NCI-H510A treated with DMSO at 0.1 percent for 48 hours (cell line): ENCODE measurements at regions not wholly inside any gene's neighbourhood (a gene's known extent, or its start where the extent isn't known, plus 50 kb on each side); places are given as distances from the start of the nearest gene placed in this dataset.

Experiments used
- DNase-seq: peaks from one replicate; lab custom pipeline; 2025; lab: John Stamatoyannopoulos, UW

DNA sequence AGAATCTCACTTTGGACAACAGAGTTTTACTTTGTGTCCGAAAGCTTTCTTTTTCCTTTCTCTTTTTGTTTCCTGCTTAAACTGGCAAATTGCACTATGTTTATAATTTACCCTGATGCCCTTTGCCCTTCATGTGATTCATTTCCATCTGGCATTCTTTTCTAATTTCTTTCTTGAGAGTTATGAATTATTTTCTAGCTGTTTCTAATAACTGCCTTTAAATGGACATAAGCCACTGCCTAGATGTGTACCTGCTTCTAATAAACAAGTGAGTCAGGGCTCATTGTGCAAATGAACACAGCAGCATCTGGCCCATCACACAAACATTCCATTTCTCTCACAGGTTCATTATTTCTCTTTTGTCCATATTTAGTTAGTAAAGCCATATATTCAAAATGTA is 242.3 kb upstream of the GPRIN3 start:
- DNase-seq = no peak

DNA sequence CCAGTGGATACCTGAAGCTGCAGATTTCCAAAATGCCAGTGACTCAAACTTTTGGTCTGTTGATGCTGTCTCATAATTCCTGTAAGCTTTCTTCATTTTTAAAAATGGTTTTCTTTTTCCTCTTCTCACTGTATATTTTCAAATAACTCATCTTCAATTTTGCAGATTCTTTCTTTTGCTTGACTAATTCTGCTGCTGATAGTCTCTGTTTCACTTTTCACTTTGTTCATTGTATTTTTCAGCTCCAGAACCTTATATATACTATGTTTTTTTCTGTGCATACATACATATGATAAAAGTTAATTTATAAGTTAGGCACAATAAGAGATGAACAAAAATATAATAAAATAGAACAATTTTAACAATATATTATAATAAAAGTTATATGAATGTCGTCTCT is 237.7 kb upstream of the GPRIN3 start:
- DNase-seq = no peak

DNA sequence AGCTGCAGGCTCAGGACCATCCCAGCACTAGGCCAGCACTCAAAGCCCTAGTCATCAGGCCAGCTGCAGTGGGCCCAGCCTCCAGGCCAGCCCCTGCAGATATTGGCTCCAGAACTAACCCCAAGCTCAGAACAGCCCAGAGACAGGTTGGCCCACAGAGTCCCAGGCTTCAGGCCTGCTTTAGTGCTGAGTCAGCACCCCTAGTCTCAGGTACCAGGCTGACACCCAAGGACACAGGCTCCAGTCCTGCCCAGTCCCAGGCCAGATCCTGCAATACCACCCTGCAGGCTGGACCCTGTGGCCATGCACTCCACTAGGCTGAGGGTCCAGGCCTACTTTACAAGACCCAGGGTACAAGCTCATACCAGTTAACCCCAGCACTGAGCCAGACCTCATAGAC is 234.4 kb upstream of the GPRIN3 start:
- no peak for DNase-seq

DNA sequence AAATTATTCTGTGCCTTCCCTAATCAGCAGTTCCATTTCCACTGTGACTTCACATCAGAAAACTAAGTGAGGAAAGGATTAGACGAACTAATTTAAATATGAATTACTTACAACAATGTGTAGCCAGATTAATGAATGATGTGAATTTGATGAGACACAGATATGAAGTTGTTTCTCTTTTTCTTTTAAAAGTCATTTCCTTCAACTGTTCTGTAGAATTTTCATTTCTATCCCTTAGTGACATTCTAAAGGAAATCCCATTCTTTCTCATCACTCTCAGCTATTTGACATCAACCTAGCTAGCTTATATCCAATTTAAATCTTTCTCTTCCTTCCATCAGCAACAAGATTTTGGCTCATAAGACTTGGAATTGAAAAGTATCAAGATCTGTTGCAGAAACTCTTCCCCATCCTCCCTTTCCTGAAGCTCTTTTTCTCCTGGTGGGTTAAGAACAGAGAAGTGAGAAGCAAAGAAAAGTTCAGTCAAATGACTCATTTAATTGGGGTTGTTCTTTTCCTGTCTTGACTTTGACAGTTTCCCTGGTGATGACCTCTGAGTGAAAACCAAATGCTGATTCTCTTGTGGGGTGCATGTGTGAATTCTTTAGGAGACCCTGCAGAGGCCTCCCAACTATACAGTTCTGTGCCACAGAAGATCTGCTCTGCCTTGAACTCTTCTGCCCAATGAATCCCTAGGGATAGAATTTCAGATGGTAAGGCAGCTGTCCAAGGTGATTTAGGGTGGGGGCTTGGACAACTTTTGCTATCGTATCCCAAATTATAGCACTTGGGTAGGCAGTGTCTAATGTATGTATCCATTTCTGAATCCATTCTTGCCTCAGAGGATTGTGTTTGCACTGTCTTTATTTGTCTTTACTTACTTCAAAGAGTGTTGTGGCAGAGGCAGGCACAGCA is 232.5 kb upstream of the GPRIN3 start:
- no peak for DNase-seq

DNA sequence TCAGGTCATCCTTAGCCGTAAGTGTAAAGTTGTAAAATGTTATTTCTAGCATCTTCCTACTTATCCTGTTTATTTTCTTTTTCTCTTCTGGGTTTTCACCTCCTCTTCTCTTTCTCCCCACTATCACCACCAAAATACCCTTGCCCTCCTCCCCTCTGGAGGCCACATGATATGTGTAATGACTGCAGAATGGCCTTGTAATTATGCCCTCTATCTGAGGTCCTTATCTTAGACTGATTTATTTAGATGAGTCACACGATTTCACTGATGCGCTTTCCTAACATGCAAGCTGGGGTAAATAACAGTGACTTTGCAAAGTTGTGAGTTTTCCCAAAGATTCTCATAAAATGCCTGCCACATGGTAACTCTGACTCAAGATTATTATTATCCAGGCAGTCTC is 231.8 kb upstream of the GPRIN3 start:
- DNase-seq = no peak

DNA sequence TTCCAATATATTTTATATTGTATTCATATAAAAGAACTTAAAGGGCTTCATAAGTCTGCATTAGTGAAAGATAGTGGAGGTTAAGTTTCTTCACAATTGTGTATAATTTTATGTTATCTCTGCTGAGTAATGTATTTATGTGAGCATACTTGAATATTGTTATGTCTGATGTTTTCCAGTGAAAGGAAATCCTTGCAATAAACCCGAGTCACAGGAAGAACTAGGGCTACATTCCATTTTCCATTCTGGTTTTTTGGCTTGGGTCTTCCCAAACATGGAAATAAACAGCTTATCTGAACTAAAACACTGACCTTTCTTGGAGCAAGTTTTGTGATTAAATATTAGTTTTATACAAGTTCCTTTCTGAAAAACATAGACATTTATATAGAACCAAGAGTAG is 231.3 kb upstream of the GPRIN3 start:
- no peak for DNase-seq

DNA sequence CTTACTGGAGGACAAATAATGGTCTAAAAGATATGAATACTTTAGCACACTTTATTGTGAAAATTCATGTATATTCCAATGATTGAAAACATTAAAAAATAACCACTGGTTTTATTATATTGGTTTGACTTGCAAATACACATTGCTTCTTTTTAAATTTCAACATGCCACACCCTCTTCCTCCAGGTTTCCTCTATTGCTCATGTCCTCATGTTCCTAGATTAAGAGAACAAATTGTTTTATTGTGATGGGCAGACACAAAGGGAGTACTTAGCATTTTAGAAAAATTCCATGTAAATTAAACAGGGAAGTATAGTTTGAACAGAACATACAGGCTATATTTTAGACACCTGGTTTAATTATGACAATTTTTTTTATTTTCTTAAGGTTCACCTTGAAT is 230.6 kb upstream of the GPRIN3 start:
- DNase-seq = no peak

DNA sequence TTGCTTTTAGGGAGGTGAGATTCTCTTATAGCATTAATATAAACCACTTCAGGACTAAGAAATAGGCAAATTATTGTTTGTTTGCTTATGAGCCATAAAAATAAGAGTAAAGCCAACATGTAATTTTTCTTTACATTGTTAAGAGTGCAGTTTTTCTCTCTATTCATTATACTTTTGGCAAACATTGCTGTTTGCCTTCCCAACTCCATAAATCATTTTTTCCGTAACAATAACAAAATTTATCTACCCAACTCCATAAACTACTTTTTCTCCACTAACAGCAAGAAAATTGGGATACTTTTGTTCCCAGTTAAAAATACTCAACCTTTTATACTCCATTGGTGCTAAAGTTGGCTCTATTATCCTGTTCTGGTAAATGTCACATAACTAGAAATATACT is 229.7 kb upstream of the GPRIN3 start:
- DNase-seq = no peak

DNA sequence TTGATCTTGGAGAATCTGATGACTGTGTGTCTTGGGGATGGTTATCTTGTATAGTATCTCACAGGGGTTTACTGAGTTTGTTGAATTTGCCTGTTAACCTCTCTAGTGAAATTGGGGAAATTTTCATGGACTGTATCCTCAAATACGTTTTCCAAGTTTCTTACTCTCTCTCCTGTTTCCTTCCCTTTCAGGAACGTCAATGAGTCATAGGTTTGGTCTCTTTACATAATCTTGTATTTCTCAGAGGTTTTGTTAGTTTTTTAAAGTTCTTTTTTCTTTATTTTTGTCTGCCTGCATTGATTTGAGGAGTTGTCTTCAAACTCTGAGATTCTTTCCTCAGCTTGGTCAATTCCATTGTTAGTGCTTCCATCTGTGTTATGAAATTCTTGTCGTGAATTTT is 227.7 kb upstream of the GPRIN3 start:
- DNase-seq = no peak

DNA sequence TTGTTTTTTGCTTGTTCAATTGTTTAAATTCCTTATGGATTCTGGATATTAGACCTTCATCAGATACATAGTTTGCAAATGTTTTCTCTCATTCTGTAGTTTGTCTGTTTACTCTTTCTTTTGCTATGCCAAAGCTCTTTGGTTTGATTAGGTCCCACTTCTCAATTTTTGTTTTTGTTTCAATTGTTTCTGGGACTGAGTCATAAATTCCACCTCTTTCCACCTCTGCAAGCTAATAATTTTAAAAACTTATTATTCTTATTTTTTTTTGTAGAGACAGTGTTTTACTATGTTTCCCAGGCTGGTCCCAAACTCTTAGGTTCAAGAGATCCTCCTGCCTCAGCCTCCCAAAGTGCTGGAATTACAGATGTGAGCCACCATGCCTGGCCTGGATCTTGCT is 226.8 kb upstream of the GPRIN3 start:
- DNase-seq = no peak

DNA sequence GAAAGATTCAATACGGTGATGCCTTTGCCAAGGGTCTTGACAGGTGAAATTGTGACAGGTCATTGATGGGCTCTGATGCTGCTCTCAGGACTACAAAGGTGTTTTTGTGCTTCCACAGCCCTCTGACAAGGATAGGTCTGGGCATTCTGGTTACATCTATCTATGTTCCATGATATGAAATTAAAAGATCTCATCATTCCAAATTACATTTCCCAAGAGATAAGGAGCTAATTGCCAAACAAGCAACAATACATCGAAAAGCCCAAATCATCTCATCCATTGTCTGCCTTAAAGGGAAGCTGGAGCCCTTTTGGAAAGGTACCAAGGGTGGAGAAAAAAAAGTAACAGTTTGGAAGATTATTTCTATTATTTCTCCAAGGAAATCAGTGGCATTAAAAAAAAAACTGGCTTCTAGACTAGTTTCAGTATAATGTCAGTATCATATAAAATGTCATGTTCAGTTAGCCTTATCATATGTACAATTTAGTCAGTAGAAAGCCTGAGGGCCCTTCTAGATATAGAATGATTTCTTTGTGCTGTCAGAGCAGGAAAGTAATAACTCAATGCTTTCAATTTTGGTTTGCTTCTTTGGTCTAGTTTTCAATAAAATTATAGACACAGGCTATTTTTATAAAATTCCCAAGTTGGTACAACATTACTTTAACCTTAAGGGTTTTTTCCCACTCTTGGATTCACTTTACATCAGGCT is 224.5 kb upstream of the GPRIN3 start:
- DNase-seq = no peak

DNA sequence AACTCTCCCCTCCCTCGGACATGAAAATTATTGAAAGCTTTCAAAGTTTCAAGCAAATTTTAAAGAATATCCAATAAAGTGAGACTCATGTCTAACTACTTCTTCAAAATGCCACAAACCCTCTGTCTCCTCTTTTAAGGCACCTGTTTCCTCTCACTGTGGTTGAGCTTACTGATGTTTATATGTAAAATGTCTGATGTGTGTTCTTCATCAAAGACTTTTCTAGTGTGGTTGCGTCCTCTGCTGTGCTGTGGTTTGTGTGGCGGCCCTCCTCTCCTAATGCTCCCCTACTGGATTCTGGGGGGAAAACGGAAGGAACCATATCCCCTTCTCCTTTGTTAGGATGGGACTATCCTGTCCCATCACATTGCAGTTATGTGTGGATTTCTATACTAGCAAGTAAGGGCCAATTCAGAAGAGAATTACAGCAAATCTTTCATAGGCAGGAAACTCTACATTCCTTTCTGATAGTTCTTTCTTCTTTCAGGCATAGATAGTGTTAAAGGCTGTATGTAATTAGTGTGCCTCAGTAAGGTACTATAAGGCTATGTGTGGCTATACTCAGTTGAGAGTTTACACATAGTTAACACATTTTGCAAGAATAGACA is 221.0 kb upstream of the GPRIN3 start:
- no peak for DNase-seq

DNA sequence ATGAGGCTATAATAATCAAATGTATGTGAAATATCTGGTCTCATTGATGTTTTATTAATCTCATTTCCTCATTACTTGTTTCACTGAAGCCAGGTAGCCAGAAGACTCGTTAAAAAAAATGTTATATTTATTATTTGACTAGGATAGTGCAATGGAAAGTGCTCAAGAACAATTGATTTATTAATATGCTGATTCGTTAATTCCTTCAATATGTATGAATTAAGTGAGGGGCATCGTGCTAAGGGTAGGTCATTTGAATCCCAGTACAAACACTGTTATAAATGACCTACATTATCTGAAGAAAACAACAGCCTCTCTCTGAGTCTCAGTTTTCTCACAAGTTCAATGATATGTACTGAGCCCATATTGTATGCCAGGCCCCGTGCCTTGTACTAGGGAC is 214.2 kb upstream of the GPRIN3 start:
- DNase-seq = no peak

DNA sequence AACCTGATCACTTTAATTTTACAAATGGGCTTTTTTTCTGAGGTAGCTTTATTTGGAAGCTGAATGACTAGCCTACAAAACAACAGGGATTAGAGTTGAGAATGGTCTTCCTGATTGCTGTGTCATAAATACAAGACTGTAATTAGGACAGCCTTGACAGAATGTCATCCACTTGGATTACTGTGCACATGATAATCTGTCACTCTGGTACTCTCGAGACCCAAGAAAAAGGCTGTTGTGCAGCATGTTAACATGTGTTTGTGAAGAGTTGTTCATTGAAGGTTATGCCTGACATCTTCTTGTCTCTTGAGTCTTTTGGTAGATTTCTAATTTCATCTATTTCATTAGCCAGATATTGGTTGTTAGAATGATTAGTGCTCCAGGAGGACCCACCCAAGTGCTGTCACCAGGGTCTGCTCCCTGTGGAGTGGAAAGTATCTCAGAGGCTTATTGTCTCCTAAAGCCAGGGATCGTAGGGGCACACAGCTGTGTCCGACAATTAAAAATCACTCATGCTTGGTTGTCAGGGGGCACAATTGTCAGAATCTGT is 212.2 kb upstream of the GPRIN3 start:
- DNase-seq = no peak

DNA sequence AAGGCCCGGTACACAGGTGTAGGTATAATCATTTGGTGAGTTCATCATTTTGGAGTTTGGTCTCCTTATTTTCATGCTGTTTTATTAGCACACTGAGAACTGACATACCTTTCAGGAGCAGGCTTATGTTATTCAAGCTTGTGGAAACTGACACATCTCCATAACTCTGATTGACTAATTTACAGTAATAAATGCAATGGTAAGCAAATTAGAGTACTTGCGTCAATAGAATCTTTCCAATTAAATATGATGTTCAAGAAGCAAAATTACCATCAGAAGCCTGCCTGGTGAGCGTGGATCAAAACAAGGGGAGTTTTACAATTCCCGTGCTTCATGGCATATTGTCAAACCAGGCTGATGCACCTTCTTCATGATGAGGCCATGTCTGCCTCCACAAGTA is 210.7 kb upstream of the GPRIN3 start:
- no peak for DNase-seq

DNA sequence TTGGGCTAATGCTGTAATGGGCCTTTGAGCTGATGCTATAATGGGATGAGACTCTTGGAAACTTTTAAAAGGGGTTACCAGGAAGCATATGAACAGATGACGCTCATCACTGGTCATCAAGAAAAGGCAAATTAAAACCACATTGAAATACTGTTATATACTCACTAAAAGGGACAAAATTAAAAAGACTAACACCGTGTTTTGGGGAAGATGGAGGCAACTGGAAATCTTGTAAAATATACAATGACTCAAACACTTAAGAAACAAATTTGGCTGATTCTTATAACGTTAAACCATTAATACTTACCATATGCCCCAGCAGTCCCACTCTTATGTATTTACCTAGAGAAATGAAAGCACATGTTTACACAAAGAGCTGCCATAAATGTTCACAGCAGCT is 207.2 kb upstream of the GPRIN3 start:
- no peak for DNase-seq

DNA sequence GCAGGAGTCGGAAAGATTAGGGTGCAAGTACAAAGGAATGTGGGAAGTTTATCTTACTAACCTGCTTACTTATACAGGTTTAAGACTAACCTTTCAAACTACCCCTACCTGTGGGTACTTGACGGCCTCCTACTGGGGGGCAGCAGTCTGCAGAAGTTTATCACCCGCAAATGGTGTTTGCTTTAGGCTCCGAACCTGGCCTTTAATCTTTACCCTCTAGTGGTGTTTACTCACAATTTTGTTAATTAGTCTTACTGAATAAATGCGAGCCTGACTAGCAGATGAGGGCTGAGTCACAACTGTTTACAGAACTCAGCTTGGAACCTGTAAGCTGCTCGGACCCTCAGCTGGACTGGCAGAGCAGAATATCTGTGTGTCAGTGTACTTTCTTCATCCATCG is 204.2 kb upstream of the GPRIN3 start:
- no peak for DNase-seq

DNA sequence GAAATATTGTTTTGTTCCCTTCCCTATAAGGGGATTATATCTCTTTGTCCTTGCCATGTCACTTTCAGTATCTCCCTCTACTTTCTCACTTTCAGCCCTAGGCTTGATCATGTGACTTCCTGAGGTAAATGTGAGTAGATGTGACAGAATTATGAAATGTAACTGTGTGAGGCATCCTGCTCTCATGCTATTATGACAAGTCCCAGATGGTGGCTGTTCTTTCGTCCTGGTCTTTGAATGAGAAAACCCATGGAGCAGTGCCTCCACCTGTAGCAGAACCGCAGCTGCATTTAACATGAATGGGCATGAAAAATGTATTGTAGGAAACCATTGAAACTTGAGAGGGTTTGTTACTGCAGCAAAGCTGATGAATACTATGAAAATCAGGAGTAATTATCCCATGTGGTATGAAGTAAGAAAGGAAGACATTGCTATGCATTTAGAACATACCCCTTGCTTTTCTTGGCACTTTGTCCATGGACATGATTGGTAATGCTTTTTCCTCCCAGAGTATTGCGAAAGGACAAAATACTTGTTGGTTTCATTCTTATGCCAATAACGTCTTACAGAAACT is 202.2 kb upstream of the GPRIN3 start:
- DNase-seq = no peak

DNA sequence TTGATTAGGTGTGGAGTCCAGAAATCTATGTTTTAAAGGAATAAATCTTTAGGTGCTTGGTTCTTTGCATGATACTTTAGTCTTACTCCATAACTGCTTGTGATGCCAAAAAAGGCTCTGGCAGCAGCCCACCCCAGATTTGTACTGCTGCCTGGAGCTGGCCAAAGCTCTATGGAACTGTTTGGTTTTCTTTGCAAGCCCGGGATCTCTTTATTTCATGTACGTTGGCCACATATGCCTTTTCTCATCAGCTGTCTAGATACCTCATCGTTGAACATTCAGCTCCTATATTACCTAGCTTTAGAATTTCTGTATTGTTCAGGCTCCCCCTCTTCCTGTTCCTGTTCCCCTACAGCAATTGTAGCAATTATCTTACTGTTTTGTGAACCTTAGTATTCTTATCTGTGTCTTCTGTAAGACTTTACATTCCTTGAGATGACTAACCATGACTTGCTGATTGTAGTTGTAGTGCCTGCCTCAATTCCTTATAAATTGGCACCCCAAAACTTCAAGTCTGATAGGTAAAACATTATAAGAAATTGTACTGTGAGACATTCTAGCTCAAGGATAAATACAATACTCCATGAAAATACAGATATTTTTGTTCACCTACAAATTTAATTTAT is 199.4 kb upstream of the GPRIN3 start:
- DNase-seq = no peak

DNA sequence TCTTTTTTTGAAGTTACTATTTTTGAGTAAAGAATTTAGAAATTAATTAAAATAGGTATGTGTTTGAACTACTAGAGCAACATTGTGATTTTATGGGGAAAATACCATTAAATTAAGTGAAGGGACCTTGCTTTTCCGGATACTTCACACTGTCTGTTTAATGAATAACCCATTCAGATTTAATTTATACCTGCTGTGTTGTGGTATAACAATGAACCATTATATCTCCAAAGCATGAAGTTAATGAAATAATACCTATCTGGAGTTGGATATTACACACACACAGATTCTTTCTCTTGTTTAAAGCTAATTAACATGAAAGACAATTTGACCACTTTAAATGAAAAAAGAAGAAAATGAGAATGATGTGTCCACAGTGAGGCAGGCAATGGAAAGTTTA is 195.0 kb upstream of the GPRIN3 start:
- DNase-seq = no peak

DNA sequence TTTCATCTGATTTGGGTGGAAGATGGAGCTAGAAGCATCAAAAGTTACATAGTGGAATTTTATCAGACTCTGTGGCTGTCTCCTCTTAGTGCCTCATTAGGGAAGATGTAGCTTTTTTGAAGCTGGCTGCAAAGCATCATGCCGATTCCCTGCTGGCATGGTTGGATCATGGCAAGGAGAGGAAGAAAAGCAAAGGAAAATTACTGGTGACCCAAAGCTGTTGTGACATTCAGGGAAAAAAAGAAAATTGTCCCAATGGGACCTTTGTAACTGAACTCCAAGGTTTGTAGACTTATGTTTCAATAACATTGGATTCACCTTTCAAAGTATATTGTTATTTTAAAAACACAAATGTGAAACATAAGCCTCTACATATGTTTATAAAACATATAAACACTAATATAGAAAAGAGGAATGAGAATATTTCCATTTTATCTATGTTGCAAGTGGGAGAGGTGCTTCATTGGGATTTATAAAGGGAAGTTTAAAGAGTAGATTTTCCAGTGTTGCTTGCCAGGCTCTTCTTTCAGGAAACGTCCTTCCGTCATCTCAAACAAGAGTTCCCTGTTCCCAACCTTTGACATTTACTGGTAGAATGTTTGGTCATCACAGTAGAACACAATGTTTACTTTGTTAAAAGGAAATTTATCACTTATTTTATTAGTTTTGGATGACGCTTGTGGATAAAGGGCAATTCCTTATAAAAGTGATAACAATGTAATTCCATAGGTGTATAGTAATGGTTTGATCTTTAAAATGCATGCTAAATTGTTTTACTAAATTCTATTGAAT is 190.1 kb upstream of the GPRIN3 start:
- DNase-seq = no peak
